ENCODE measurements at regions not wholly inside any gene's neighbourhood (a gene's known extent, or its start where the extent isn't known, plus 50 kb on each side); places are given as distances from the start of the nearest gene placed in this dataset.
"Not testable (repeated sequence)": the region's sequence is repeated elsewhere in the genome, so short reads cannot be mapped to it uniquely, and the experiment has no call there.

GRCh38 chr12:67456431-67456901 is 187.3 kb downstream of the CAND1 start:
- DNase-seq (ENCODE audit: low read depth): no peak

GRCh38 chr12:67457136-67457535 is 188.0 kb downstream of the CAND1 start:
- no peak for DNase-seq (ENCODE audit: low read depth)

GRCh38 chr12:67457778-67458665 is 188.9 kb downstream of the CAND1 start:
- no peak for DNase-seq (ENCODE audit: low read depth)

- DNase-seq (ENCODE audit: low read depth): no peak
Observed at GRCh38 chr12:67459173-67459572, 189.4 kb upstream of the DYRK2 start.

GRCh38 chr12:67459578-67459977 is 189.0 kb upstream of the DYRK2 start:
- no peak for DNase-seq (ENCODE audit: low read depth)

- DNase-seq (ENCODE audit: low read depth): no peak
Observed at GRCh38 chr12:67460388-67460787, 188.2 kb upstream of the DYRK2 start.

- no peak for DNase-seq (ENCODE audit: low read depth)
Observed at GRCh38 chr12:67468549-67469245, 179.8 kb upstream of the DYRK2 start.

- DNase-seq (ENCODE audit: low read depth): no peak
Observed at GRCh38 chr12:67469666-67470065, 178.9 kb upstream of the DYRK2 start.

GRCh38 chr12:67471810-67472209 is 176.7 kb upstream of the DYRK2 start:
- DNase-seq (ENCODE audit: low read depth): no peak

- no peak for DNase-seq (ENCODE audit: low read depth)
Observed at GRCh38 chr12:67472539-67472938, 176.0 kb upstream of the DYRK2 start.

GRCh38 chr12:67474934-67475620 is 173.5 kb upstream of the DYRK2 start:
- DNase-seq (ENCODE audit: low read depth): no peak

- no peak for DNase-seq (ENCODE audit: low read depth)
Observed at GRCh38 chr12:67475725-67476124, 172.8 kb upstream of the DYRK2 start.

- no peak for DNase-seq (ENCODE audit: low read depth)
Observed at GRCh38 chr12:67477681-67478265, 170.8 kb upstream of the DYRK2 start.

- DNase-seq (ENCODE audit: low read depth): peak; percentile 50
Observed at GRCh38 chr12:67482751-67483661, 165.5 kb upstream of the DYRK2 start.

- no peak for DNase-seq (ENCODE audit: low read depth)
Observed at GRCh38 chr12:67483871-67484554, 164.5 kb upstream of the DYRK2 start.

- no peak for DNase-seq (ENCODE audit: low read depth)
Observed at GRCh38 chr12:67484791-67485480, 163.6 kb upstream of the DYRK2 start.

- no peak for DNase-seq (ENCODE audit: low read depth)
Observed at GRCh38 chr12:67486671-67487070, 161.9 kb upstream of the DYRK2 start.

- DNase-seq (ENCODE audit: low read depth): not testable (repeated sequence)
Observed at GRCh38 chr12:67488349-67488748, 160.2 kb upstream of the DYRK2 start.

- no peak for DNase-seq (ENCODE audit: low read depth)
Observed at GRCh38 chr12:67489007-67489406, 159.5 kb upstream of the DYRK2 start.

GRCh38 chr12:67496581-67496980 is 152.0 kb upstream of the DYRK2 start:
- no peak for DNase-seq (ENCODE audit: low read depth)
